RKO (cell line): ENCODE measurements at regions not wholly inside any gene's neighbourhood (a gene's known extent, or its start where the extent isn't known, plus 50 kb on each side); places are given as distances from the start of the nearest gene placed in this dataset.

Experiments used
- DNase-seq: peaks from one replicate; pipeline ENCODE4 v3.0.0-alpha.2; 2016; ENCODE audit warnings: low spot score

DNA sequence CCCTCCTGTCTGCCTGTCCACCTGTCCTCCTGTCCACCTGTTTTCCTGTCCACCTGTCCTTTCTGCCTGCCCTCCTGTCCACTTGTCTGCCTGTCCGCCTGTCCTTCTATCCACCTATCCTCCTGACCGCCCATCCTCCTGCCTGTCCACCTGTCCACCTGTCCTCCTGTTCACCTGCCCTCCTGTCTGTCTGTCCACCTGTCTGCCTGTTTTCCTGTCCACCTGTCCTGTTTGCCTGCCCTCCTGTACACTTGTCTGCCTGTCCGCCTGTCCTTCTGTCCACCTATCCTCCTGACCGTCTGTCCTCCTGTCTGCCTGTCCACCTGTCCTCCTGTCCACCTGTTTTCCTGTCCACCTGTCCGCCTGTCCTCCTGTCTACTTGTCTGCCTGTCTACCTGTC, 682.8 kb downstream of the TBC1D22A start:
- DNase-seq: no peak

DNA sequence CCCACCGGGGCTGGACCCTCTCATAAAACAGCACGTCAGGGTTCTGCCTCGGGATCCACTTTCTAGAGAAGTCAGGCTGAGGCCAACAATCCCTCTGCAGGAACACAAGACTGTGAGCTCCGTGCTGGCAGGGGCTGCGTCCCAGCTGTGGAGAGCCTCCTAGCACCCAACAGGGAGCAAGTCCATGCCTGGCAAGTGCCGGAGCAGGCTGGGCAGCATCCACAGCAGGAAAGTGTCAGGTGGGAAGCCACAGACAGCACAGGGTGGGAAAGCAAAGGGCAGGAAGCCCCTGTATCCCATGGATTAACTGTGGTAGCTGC, 682.3 kb downstream of the TBC1D22A start:
- no peak for DNase-seq

DNA sequence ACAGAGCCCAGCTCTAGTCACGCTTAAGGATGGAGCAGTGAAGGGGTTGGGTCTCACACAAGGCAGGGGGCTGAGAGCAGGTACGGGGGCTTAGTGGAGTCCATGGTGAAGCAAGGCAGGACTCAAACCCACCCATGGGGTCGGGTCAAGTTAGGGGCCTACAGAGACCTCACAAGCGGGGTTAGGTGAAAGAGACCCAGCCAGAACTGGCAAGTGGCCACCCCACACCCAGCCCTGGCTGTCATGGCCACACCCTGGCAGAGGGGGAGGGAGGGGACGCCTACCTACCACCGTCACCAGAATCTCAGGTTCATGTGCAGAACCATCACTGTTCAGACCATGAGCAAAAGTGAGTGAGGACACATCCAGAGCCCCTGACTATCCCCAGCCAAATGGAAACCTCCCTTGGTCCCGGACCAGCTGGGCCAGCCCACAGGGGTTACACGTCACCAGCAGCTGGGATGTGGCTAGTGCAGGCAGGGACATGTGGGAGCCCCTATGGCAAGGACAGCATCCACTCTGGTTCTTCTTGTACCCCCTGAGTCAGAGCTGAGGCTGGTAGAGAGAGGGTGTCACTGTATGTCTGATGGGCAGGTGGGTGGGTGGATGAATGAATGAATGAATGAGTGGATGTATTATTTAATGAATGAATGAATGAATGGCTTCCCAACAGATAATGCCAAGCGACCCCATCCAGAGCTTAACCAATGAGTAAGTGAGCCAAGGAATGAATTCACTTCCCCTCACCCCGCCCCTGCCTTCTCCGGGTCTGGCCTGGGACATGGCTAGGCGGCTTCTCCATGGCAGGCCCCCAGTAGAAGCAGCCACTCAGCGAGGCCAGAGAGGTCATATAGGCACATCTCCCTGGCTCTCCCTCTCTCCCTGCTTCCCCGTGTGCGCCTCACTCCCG, 681.6 kb downstream of the TBC1D22A start:
- no peak for DNase-seq

DNA sequence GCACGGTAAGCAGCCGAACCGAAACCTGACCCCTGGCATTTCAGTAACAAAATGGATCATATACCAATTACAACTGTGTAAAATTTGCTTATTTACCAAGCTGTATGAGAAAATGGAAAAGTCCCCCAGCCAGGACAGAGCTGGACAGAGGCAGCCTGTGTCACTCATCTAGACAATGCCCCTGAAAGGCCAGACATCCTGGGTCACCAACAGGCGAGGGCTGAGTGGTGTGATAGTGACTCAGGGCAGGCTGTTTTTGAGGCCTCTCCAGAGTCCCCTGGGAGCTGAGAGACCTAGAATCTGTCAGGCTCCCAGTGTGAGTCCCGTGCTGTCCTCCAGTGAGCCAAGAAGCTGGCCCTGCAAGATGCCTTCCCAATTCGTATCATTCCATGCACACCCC, 680.4 kb downstream of the TBC1D22A start:
- no peak for DNase-seq

DNA sequence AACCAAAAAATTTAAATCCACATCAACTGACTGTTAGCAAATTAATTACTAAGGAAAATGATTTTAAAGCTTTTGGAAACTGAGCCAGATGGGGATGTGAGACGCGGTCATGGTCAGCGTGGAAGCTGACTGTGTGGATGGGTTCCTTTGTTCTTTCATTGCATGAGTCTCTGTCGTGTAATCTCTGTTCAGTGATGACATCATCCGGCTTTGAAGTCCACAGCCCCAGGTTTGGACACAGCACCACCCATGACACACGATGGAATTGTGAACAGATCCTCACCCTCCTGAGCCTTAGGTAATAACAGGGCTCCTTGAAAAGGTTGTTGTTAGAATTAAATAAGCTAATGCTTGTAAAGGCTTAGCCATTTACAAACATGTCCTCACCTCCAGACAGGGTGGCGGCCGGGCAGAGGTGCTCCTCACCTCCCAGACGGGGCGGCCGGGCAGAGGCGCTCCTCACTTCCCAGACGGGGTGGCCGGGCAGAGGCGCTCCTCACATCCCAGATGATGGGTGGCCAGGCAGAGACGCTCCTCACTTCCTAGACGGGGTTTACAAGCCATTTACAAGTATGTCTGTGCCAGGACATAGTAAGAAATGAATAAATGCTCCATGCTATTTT, 677.3 kb downstream of the TBC1D22A start:
- DNase-seq: no peak

DNA sequence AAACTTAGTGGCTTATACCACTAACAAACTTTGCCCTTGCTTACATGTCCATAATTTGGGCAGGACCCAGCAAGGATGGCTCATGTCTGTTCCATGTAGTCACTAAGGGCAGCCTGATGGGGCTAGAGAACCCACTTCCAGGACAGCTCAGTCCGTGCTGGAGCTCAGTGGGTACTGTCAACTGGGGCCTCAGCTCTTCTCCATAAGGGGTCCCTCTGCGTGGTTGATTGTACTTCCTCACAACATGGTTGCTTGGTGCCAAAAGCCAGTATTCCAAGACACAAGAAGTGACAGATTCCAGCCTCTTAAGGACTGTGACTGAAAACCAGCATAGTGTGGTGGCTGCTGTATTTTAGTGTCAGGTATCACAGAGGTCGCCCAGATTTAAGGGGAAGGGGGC, 675.2 kb downstream of the TBC1D22A start:
- no peak for DNase-seq

DNA sequence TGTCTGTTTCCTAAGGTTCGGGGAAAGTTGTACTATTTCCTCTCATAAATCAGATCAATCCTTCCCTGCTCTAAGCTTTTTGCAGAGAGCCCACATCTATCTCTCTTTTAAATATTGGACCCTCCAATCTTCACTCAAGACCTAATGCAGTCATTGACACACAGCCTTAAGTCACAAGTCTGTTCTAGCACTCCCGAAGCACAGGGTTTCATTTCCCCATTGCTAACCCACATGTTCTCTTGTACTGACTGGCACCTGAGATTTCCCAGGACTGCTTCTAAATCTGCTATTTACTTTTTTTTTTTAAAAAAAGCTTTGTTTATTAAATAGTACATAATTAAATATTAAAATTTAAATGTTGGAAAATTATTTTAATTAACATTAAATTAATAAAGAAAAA, 674.7 kb downstream of the TBC1D22A start:
- no peak for DNase-seq

DNA sequence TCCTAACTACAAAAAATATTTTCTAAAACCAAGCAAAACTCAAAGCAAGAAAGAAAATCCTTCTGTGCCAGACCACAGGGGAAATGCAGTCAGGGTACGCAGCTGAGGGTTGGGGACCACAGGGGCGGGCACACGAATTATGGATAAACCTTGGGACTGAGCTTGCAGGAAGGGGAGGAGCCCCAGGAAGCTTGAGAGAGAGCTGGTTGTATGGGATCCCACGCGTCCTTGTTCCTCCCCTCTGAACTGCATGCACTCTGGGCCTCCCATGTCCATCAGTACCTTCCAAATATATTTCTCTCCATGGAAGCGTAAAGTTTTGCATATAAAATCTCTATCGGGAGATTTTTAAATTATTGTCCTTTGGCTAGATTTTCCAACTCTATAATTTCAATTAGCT, 673.4 kb downstream of the TBC1D22A start:
- DNase-seq: no peak

DNA sequence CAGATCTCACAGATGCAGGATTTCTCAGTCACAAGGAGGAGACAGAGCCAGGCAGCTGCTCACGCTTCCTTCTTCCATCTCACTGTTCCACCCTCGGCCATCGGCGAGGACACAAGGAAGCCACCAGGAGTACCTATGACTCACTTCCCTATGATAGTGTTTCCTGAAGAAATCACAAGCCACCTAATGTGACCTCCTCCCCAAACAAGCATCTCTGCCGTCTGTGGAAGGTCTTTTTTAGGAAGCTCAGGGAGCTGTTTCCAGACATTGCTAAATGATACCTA, 672.7 kb downstream of the TBC1D22A start:
- no peak for DNase-seq

DNA sequence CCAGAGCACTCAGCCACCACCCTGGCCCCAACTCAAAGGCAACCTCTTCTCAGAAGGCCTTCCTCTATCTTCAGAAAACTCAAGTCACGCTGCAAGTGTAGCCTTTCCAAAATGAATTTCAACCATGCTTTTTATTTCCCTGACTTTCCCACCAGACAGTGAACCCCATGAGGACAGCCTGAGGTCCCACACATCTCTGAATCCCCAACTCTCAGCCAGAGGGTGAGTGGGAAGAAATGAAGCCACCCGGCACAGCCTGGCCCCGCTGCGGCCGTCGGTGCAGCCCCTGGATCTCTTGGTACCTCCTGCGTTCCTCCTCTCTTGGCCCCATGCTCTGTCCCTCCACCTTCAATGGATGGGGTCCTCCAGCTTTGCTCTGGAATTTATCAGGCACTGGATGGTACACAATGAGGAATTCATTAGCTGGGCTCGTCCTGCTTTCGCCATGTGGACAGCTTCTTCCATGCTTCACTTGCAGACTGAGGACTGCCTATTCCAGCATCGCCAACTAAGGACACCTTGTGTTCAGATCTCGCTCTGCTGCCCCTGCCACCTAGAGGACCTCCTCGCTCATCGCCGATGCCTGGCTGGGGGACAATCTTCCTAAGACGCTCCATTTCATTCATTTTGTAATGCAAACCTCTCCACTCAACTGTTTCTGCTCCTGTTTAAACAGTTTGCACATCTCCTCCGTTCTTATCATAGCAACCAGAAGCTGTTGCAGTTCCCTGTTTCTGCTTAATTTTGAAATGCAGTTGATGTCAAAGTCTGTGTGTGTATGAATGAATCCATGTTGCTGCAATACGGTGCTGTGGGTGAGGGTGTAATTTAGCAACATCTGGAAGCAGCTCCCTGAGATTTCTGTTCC, 672.1 kb downstream of the TBC1D22A start:
- no peak for DNase-seq

DNA sequence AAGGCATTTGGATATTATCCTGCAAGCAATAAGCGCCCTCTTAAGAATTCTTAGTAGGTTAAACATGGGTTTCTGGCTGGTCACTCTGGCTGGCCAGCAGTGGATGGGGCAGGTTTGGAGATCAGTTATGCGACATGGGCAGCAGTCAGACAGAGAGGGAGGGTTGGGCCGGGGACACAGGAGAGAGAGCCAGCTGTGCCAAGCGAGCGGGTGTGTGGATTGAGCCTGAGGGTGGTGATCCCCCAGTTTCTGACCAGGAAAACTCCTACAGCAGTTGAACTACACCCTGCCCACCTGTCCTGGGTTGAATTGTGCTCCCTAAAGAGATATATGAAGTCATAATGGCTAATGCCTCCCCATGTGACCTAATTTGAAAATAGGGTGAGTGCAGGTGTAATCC, 671.2 kb downstream of the TBC1D22A start:
- DNase-seq: no peak

DNA sequence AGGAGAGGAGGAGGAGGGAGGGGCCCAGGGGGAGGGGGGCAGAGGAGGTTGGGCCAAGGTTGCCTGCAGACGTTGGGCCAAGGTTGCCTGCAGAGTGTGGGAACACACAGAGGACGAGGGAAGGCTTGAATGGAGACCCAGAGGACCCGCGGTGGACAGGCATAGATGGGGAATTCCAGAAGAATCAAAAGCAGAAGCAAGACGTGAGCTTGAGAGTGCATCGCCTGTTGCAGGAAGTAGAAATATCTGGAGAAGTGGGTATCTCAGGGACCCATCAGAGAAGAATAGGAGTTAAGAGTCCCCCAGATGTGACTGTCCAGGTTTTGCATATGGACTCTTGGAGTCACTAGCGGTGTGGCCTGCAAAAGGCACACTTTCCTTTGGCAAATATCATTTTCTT, 670.2 kb downstream of the TBC1D22A start:
- no peak for DNase-seq

DNA sequence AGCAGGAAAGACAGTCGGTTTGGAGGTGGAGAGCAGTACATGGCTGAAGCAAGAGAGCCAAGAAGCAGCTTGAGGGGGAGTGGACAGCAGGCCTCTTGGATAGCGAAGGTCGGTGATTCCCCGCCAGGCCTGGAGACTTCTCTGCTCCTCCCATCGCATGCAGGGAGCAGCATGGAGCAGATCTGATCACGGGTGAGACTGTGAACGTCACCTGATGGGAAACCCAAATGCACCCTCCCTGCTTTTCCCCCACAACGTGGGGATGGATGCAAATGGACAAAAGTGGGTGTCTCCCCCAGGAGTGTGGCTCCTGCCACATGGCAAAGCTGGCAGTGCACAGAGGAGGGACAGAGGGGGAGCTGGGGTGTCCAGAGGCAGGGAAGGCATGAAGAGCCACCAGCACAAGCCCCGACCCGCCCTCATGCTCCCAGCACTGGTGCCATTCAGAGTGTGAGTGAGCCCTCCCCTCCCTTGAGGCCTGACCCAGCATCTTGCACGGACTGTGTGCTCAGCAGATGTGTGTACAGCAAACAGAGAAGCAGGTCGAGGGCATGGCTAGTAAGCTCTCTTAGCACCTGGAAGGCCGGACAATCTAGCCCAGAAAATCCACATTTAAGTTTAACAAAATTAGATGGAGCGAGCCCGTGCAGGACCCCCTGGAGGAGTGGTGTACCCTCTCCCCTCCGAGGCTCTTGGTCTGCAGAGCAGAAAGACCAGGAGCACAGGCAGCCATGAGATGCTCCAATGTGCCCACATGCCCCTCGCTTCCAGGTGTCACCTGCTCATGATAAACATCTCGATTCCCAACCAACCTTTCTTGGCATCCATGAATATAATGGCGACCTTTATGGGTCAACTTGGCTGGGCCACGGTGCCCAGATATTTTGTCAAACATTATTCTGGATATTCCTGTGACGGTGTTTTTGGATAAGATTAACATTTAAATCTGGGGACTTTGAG, 661.7 kb downstream of the TBC1D22A start:
- no peak for DNase-seq

DNA sequence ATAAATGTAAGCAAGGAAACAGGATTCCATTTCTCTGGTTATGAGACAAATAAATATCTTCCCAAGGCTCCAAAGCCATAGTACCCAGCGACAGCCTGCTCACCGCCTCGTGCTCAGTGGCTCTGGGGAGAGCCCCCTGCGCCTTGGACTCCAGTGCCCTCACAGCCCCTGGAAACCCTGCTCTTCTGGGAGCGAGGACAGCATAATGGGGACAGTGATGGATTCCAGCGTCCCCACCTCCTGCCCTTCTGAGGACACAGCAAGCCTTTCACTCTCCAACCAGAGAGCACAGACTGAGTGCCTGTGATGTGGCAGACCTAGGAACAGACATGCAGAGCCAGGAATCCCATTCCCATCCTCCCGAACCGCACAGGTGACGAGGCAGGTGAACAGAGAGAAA, 660.8 kb downstream of the TBC1D22A start:
- DNase-seq: no peak

DNA sequence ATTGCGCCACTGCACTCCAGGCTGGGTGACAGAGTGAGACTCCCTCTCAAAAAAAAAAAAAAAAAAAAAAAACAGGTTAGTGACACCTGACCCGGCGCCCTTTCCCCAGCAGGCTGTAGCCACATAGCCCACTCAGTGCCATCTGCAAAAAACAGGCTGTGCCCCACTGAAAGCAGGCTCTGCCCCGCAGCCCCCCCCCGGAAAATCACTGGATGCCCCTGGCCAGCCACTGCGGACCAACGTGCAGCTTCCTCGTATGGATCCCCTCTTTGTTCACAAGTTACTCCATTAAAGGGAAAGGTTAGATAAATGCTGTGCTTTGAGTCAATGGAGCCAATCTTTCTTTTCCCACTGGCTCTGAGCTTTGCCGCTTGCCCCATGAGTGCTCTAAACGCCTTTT, 660.3 kb downstream of the TBC1D22A start:
- DNase-seq: no peak

DNA sequence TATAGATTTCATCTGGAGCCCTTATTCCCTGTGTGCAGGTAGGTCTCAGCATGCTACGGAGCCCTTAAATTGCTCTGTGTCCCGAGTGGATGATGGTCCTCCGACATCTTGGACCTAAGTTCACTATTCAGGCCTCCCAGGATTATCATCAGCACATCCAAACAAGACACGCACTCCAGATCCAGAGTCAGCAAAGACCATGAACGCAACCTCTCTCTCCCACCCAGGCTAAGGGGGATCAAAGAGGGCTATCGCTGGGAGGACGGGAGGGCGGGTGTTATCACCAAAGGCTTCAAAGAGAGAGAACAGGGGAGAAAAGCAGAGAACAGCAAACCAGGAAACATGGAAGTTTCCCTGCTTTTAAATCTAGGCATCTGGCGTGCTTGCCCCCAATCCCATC, 659.4 kb downstream of the TBC1D22A start:
- no peak for DNase-seq

DNA sequence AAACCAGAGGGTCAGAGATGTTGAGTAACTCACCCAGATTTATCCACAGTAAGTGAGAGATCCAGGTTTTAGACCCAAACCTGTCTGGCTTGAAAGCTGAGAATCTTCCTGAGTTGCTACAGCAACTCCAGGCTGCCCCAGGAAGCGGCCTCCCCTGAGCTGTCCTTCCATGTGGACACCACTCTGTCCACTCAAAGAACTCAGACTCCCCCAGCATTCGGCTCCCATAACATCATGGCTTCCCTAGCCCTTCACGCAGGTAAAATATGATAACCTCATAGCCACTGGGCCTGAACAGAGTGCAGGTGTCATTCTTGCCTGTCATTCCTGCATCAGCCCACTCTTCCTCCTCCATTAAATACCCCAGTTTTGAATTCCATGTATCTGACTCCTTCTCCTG, 657.8 kb downstream of the TBC1D22A start:
- no peak for DNase-seq

DNA sequence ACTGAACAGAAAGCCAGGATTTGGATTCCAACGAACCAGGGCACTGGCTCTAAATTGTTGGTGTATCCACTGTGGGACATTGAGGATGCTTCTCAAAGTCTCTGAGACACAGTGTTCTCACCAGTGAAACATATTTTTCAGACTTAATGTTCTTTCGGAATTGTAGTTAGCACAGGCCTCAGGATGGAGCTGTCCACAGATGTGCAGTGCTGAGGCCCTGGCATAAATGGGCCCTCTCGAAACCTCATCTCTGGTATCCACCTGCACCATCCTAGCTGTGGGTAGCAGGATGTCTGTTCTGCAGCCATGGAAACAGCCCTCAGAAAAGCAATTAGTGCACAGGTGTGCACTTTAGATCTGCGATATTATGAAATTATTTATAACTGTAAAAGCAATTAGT, 656.8 kb downstream of the TBC1D22A start:
- no peak for DNase-seq

DNA sequence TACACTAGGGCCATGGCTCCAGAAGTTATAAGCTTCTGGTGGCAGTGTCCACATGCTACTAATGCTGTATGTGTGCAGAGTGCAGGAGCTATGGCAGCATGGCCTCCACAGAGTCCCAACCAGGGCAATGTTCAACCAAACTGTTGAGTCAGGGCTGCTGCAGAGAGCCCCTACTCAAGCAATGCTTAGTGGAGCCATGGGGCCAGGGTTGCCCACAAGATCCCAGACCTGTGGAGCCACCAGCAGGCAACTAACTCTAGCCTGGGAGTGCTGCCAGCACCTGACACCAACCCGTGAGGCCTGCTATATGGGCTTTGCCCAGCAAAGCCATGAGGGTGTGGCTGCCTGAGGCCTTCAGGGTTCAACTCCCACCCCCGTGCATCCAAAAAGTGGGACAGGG, 655.2 kb downstream of the TBC1D22A start:
- no peak for DNase-seq

DNA sequence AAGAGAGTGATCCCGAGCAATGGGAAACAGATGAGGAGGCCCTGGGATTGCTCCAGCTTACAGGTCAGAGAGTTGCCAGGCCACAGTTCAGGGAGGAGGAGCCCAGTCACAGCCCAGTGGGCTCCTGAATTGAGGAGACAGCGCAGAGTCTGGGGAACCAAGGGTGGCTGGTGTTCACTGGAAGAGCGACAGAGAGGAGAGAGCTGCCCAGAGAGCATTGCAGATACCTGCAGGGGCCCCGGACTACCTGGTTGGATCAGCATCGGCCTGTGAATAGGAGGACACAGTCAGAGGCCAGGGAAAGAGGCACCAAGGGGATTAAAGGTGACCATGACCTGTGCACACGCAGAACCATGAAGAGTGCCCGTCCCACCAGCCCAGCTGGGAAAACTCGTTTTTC, 648.6 kb downstream of the TBC1D22A start:
- DNase-seq: no peak

DNA sequence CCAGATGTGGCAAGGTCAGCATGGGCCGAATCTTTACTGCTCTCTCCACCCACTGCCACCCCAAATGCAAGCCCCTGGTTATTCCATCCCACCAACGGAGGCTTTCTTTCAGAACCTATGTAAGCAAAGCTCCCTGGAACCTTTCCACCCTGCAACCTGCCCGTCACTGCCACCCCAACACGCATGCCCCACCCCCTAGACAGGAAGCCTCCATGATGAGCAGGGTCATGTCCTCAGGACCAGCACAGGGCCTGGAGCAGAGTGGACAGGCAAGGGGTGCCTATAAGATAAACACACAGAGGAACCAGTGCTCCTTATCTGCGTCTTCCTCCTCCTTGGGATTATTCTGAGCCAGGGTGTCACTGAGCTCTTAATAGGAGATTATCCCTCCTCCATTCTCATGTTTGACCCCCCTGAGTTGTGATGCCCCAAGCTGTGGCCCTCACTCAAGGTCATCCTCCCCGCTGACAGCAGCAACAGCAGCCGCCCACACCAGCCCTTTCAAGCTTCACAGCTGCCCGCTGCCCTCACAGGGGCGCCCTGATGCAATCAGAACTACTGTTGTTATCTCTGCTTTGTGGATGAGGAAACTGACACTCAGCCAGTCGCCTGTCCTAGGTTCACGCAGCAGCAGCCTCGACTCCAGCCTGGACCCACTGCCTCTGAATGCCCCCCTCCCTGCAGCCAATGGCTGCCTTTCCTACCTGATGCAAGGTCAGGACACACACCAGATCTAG, 647.3 kb downstream of the TBC1D22A start:
- DNase-seq: no peak
